GM12878 (cell line): ENCODE measurements at regions not wholly inside any gene's neighbourhood (a gene's known extent, or its start where the extent isn't known, plus 50 kb on each side); places are given as distances from the start of the nearest gene placed in this dataset.

Experiments
- ATAC-seq: fragments of 200-7000 bp; cut with Tn5 transposase; 3 replicates; pipeline ENCODE4 v1.9.1; 2020; ENCODE audit warnings: mild to moderate bottlenecking, moderate library complexity
- BruUV-seq: library from RNA; stranded (reverse); fragments of 400-500 nt; replicated peaks from 2 replicates; lab custom pipeline; 2021; lab: Mats Ljungman, UMichigan
- CTCF ChIA-PET: fragments of 300-600 bp; sonication (Branson Sonifier 250); formaldehyde crosslinking; extraction: SDS; loops from one replicate; lab custom pipeline; 2021; ENCODE audit warnings: inconsistent platforms; lab: Yijun Ruan, JAX
- POLR2A ChIA-PET: fragments of 350-600 bp; formaldehyde crosslinking; extraction: SDS; loops from one replicate; lab custom pipeline; 2021; ENCODE audit warnings: inconsistent platforms; lab: Charles Lee
- RAD21 ChIA-PET: fragments of 300-600 bp; sonication (Branson Sonifier 250); formaldehyde crosslinking; loops from one replicate; lab custom pipeline; 2023; ENCODE audit warnings: antibody characterized with exemption; ENCODE audit not compliant: unreplicated experiment; lab: Charles Lee
- SMC1A ChIA-PET: fragments of 300-600 bp; sonication (Branson Sonifier 250); formaldehyde crosslinking; loops from one replicate; lab custom pipeline; 2023; ENCODE audit not compliant: unreplicated experiment, uncharacterized antibody; lab: Charles Lee
- DNase-seq: peaks from one replicate; pipeline ENCODE4 v3.0.0-alpha.2; 2011; ENCODE audit warnings: low read depth, low spot score
- FAIRE-seq: peaks from 3 replicates; lab custom pipeline; 2011; peaks lifted over from hg19 to GRCh38; lab: Jason Lieb, UNC
- H2AFZ ChIP-seq: 2 replicates; pipeline ENCODE4 v1.6.0; 2011; ENCODE audit warnings: low read depth, low read length, control low read depth; ENCODE audit not compliant: control insufficient read depth
- H3K27ac ChIP-seq: 2 replicates; pipeline ENCODE4 v1.5.1; 2011; ENCODE audit warnings: control low read depth; ENCODE audit not compliant: control insufficient read depth, insufficient read depth
- H3K27me3 ChIP-seq, 2 experiments: replicated peaks in 1 of 2; 2 replicates each; pipeline versions ENCODE4 v1.6.0 to v1.6.1; 2011; ENCODE audit warnings: low read length in 1 of 2; ENCODE audit not compliant: control insufficient read depth in 2 of 2, insufficient read depth in 2 of 2
- H3K36me3 ChIP-seq, 2 experiments: 2 replicates each; pipeline ENCODE4 v1.5.1; 2011; ENCODE audit warnings: low read length in 1 of 2; ENCODE audit not compliant: control insufficient read depth in 2 of 2, insufficient read depth in 2 of 2
- H3K4me1 ChIP-seq: 2 replicates; pipeline ENCODE4 v1.6.1; 2011; ENCODE audit warnings: mild to moderate bottlenecking, low read length, moderate library complexity, mixed read lengths; ENCODE audit not compliant: control insufficient read depth, insufficient read depth
- H3K4me2 ChIP-seq: 2 replicates; pipeline ENCODE4 v1.6.0; 2011; ENCODE audit warnings: control low read depth; ENCODE audit not compliant: control insufficient read depth, insufficient read depth
- H3K4me3 ChIP-seq: fragments of 200-600 bp; sonication (generic); 2 replicates; pipeline ENCODE4 v1.5.1; 2016
- H3K79me2 ChIP-seq: 2 replicates; pipeline ENCODE4 v1.6.0; 2011; ENCODE audit warnings: low read length; ENCODE audit not compliant: control insufficient read depth, insufficient read depth
- H3K9ac ChIP-seq: 2 replicates; pipeline ENCODE4 v1.8.0; 2011; ENCODE audit warnings: low read length, control low read depth, mixed read lengths; ENCODE audit not compliant: control insufficient read depth, insufficient read depth
- H3K9me3 ChIP-seq: replicated peaks from 3 replicates; pipeline ENCODE4 v1.5.1; 2011; ENCODE audit warnings: mild to moderate bottlenecking, low read length; ENCODE audit not compliant: control insufficient read depth, insufficient read depth
- H4K20me1 ChIP-seq: 2 replicates; pipeline ENCODE4 v1.6.0; 2011; ENCODE audit not compliant: control insufficient read depth, insufficient read depth
- BCLAF1 ChIP-seq: fragments of 450-650 bp; IDR thresholded peaks from 2 replicates; pipeline ENCODE4 v1.6.1; 2017; ENCODE audit warnings: antibody characterized with exemption, mild to moderate bottlenecking, moderate library complexity
- CEBPB ChIP-seq, 2 experiments: fragments of 150-350 bp in 1 of 2; IDR thresholded peaks; 2 replicates each; pipeline ENCODE4 v1.6.1; 2012 to 2014; ENCODE audit warnings: low read depth in 2 of 2, low read length in 2 of 2, borderline replicate concordance in 1 of 2, inconsistent platforms in 1 of 2
- CHD1 ChIP-seq: IDR thresholded peaks from 2 replicates; pipeline ENCODE4 v1.6.1; 2012; ENCODE audit warnings: low read depth, low read length, improper control_type of control experiment
- EGR1 ChIP-seq, 2 experiments: IDR thresholded peaks; 1 replicate in 1 of 2; 2 replicates in 1 of 2; pipeline ENCODE4 v1.6.1; 2011 to 2012; ENCODE audit warnings: low read depth in 2 of 2, low read length in 2 of 2, borderline replicate concordance in 1 of 2, mild to moderate bottlenecking in 1 of 2, moderate library complexity in 1 of 2
- HDGF ChIP-seq: fragments of 450-650 bp; IDR thresholded peaks from 2 replicates; pipeline ENCODE4 v1.6.1; 2016; ENCODE audit warnings: antibody characterized with exemption
- MAX ChIP-seq: IDR thresholded peaks from 2 replicates; pipeline ENCODE4 v1.6.1; 2012; ENCODE audit warnings: low read depth, low read length, improper control_type of control experiment
- MEF2A ChIP-seq: IDR thresholded peaks from 2 replicates; pipeline ENCODE4 v1.6.1; 2011; ENCODE audit warnings: low read depth, mild to moderate bottlenecking, low read length, moderate library complexity; ENCODE audit not compliant: insufficient read depth
- PAX5 ChIP-seq: IDR thresholded peaks from 2 replicates; pipeline ENCODE4 v1.6.1; 2011; ENCODE audit warnings: low read depth, low read length, borderline replicate concordance
- RBBP5 ChIP-seq: fragments of 200-600 bp; sonication (generic); conservative IDR thresholded peaks from 2 replicates; pipeline ENCODE4 v1.6.1; 2016
- WGBS: methylation state at CpG from one replicate; pipeline ENCODE4 v1.1.6; 2016; ENCODE audit warnings: low lambda C conversion rate; ENCODE audit not compliant: insufficient replicate concordance, insufficient coverage; ENCODE audit errors: missing lambda C conversion rate; 5-methylcytosine and 5-hydroxymethylcytosine counted together
- in situ Hi-C: fragments of 300-500 bp; cut with MboI; formaldehyde crosslinking; loops from 9 replicates; pipeline ENCODE4 v1.14.3; 2018; ENCODE audit warnings: mixed read lengths
- intact Hi-C: fragments of 100-400 bp; cut with micrococcal nuclease; formaldehyde crosslinking; loops from one replicate; pipeline ENCODE4 v1.14.2; 2022; ENCODE audit not compliant: unreplicated experiment
- TF ChIP-seq, protein P1 (sequence below): fragments of 450-650 bp; formaldehyde crosslinking; IDR thresholded peaks from 2 replicates; pipeline ENCODE4 v1.4.0; 2020; ENCODE audit warnings: mild to moderate bottlenecking, moderate library complexity

- TF ChIP-seq, protein P1, sequence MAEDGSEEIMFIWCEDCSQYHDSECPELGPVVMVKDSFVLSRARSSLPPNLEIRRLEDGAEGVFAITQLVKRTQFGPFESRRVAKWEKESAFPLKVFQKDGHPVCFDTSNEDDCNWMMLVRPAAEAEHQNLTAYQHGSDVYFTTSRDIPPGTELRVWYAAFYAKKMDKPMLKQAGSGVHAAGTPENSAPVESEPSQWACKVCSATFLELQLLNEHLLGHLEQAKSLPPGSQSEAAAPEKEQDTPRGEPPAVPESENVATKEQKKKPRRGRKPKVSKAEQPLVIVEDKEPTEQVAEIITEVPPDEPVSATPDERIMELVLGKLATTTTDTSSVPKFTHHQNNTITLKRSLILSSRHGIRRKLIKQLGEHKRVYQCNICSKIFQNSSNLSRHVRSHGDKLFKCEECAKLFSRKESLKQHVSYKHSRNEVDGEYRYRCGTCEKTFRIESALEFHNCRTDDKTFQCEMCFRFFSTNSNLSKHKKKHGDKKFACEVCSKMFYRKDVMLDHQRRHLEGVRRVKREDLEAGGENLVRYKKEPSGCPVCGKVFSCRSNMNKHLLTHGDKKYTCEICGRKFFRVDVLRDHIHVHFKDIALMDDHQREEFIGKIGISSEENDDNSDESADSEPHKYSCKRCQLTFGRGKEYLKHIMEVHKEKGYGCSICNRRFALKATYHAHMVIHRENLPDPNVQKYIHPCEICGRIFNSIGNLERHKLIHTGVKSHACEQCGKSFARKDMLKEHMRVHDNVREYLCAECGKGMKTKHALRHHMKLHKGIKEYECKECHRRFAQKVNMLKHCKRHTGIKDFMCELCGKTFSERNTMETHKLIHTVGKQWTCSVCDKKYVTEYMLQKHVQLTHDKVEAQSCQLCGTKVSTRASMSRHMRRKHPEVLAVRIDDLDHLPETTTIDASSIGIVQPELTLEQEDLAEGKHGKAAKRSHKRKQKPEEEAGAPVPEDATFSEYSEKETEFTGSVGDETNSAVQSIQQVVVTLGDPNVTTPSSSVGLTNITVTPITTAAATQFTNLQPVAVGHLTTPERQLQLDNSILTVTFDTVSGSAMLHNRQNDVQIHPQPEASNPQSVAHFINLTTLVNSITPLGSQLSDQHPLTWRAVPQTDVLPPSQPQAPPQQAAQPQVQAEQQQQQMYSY, result no peak
- TF ChIP-seq MAX (no peak), CHD1 (no peak)
- TF ChIP-seq, all 136 proteins: peak for 0
Measured at GRCh38 chr13:89660752-89661151, 1686.7 kb upstream of the MIR17HG start (continued).

DNA sequence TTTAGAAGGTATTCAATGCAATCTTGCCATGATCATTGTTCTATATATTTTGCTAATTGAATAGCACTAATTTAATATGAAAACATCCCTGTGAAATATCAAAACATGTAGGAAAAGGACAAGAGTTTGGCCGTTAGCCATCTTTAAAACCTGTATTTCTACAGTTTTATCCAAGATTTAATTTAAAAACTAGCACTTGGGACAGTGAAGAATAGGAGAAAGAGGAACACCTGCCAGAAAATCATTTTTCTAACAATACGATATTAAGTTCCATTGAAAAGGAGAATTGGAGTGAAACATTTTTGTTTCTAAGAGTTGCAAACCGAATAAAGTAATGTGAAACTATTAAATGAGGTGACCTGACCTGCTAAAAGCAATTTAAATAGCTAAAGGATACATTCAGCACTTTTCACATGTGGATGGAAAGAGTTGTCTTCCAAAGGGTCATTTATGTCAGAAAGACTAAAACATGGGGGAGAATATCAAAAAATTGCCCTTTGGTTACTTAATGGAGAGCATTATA lies 1673.6 kb upstream of the MIR17HG start:
- ATAC-seq (no peak), FAIRE-seq (no peak)
- intact Hi-C loops, result no loop called here
- H3K36me3 ChIP-seq, result no peaks in the 10 kb centered on the region
- H3K27ac ChIP-seq, result no peak overlapping the region
- no peak overlapping the region for H2AFZ ChIP-seq
- no TSS peak for BruUV-seq
- no peaks in the 10 kb centered on the region for H4K20me1 ChIP-seq
- H3K9me3 ChIP-seq, result no peaks in the 10 kb centered on the region
- POLR2A ChIA-PET, result no interaction called here
- RAD21 ChIA-PET, result no interaction called here
- H3K4me1 ChIP-seq, result no peaks in the 10 kb centered on the region
- TF ChIP-seq MEF2A, result no peak
- TF ChIP-seq EGR1 (IDR thresholded peaks at IDR 0.05; ENCODE audit: borderline replicate concordance in 1 of 2, low read depth in 2 of 2, low read length in 2 of 2), result no peak
- TF ChIP-seq PAX5, result no peak
- TF ChIP-seq BCLAF1, result no peak
- TF ChIP-seq HDGF, result no peak
- TF ChIP-seq CEBPB (IDR thresholded peaks at IDR 0.05; ENCODE audit: borderline replicate concordance in 1 of 2, low read depth in 2 of 2, low read length in 2 of 2), result no peak
- TF ChIP-seq RBBP5, result no peak
- TF ChIP-seq, all 136 proteins: peak for 0
- H3K27me3 ChIP-seq, result no peaks in the 10 kb centered on the region
- ChIA-PET SMC1A (no interaction called here), CTCF (no interaction called here)
- no peak overlapping the region for H3K4me2 ChIP-seq
- in situ Hi-C loops, result no loop called here
- H3K9ac ChIP-seq, result no peak overlapping the region
- no peak overlapping the region for H3K4me3 ChIP-seq
- DNase-seq, result no peak
- WGBS, result 2% methylated on average over 3 of the region's 3 CpGs
- H3K79me2 ChIP-seq, result no peaks in the 10 kb centered on the region
